SK-N-SH treated with all-trans-retinoic acid at 6 μM for 48 hours (cell line): ENCODE measurements at regions not wholly inside any gene's neighbourhood (a gene's known extent, or its start where the extent isn't known, plus 50 kb on each side); places are given as distances from the start of the nearest gene placed in this dataset.
"Not testable (repeated sequence)": the region's sequence is repeated elsewhere in the genome, so short reads cannot be mapped to it uniquely, and the experiment has no call there.

ENCODE experiments used
- ATAC-seq: fragments of 200-7000 bp; cut with Tn5 transposase; 3 replicates; pipeline ENCODE4 v1.9.1; 2020; ENCODE audit warnings: mild to moderate bottlenecking, moderate library complexity
- ARNTL ChIP-seq: fragments of 450-650 bp; formaldehyde crosslinking; IDR thresholded peaks from 2 replicates; pipeline ENCODE4 v1.5.0; 2020; ENCODE audit warnings: low read depth, mild to moderate bottlenecking, moderate library complexity, borderline replicate concordance
- BACH2 ChIP-seq: fragments of 250-450 bp; sonication (Bioruptor Pico); IDR thresholded peaks from 2 replicates; pipeline ENCODE4 v1.9.0; 2021; ENCODE audit warnings: mild to moderate bottlenecking, borderline replicate concordance
- CSDC2 ChIP-seq: fragments of 250-450 bp; sonication (Bioruptor Pico); IDR thresholded peaks from 2 replicates; pipeline ENCODE4 v1.5.0; 2020; ENCODE audit warnings: mild to moderate bottlenecking, moderate library complexity
- ESRRG ChIP-seq: fragments of 250-450 bp; sonication (Bioruptor Pico); IDR thresholded peaks from 2 replicates; pipeline ENCODE4 v1.6.1; 2021; ENCODE audit warnings: mild to moderate bottlenecking
- GLIS3 ChIP-seq: fragments of 250-450 bp; sonication (Bioruptor Pico); IDR thresholded peaks from 2 replicates; pipeline ENCODE4 v1.5.0; 2020; ENCODE audit warnings: mild to moderate bottlenecking, moderate library complexity
- ISL1 ChIP-seq: fragments of 250-450 bp; sonication (Bioruptor Pico); IDR thresholded peaks from 2 replicates; pipeline ENCODE4 v2.1.2; 2022; ENCODE audit warnings: mild to moderate bottlenecking, moderate library complexity
- PPARA ChIP-seq: fragments of 250-450 bp; sonication (Bioruptor Pico); IDR thresholded peaks from 2 replicates; pipeline ENCODE4 v1.5.0; 2020; ENCODE audit warnings: mild to moderate bottlenecking, borderline replicate concordance
- RARB ChIP-seq: fragments of 250-450 bp; sonication (Bioruptor Pico); IDR thresholded peaks from 2 replicates; pipeline ENCODE4 v1.8.0; 2021; ENCODE audit warnings: mild to moderate bottlenecking, moderate library complexity
- SNAI2 ChIP-seq: fragments of 250-450 bp; sonication (Bioruptor Pico); IDR thresholded peaks from 2 replicates; pipeline ENCODE4 v1.5.0; 2020; ENCODE audit warnings: mild to moderate bottlenecking, moderate library complexity
- TCF4 ChIP-seq: fragments of 250-450 bp; sonication (Bioruptor Pico); IDR thresholded peaks from 2 replicates; pipeline ENCODE4 v1.8.0; 2021; ENCODE audit warnings: mild to moderate bottlenecking, moderate library complexity, borderline replicate concordance
- TOX ChIP-seq: fragments of 250-450 bp; sonication (Bioruptor Pico); IDR thresholded peaks from 2 replicates; pipeline ENCODE4 v1.8.0; 2021; ENCODE audit warnings: mild to moderate bottlenecking, moderate library complexity, borderline replicate concordance
- ZC3H10 ChIP-seq: fragments of 250-450 bp; sonication (Bioruptor Pico); IDR thresholded peaks from 2 replicates; pipeline ENCODE4 v1.5.1; 2021; ENCODE audit warnings: mild to moderate bottlenecking, moderate library complexity
- ZFP3 ChIP-seq: fragments of 250-450 bp; sonication (Bioruptor Pico); IDR thresholded peaks from 2 replicates; pipeline ENCODE4 v1.5.0; 2020; ENCODE audit warnings: mild to moderate bottlenecking, moderate library complexity
- ZFP30 ChIP-seq: fragments of 450-650 bp; formaldehyde crosslinking; IDR thresholded peaks from 2 replicates; pipeline ENCODE4 v1.5.0; 2022; ENCODE audit warnings: mild to moderate bottlenecking, moderate library complexity
- ZNF565 ChIP-seq: fragments of 450-650 bp; formaldehyde crosslinking; conservative IDR thresholded peaks from 2 replicates; pipeline ENCODE4 v1.5.0; 2020; ENCODE audit warnings: low read depth, mild to moderate bottlenecking, moderate library complexity
- ZNF70 ChIP-seq: fragments of 450-650 bp; formaldehyde crosslinking; IDR thresholded peaks from 2 replicates; pipeline ENCODE4 v1.5.0; 2020; ENCODE audit warnings: mild to moderate bottlenecking, moderate library complexity
- ZNF8 ChIP-seq: fragments of 450-650 bp; formaldehyde crosslinking; IDR thresholded peaks from 2 replicates; pipeline ENCODE4 v1.5.0; 2020; ENCODE audit warnings: mild to moderate bottlenecking, moderate library complexity
- TF ChIP-seq, protein P1 (sequence below): fragments of 250-450 bp; sonication (Bioruptor Pico); IDR thresholded peaks from 2 replicates; pipeline ENCODE4 v1.8.0; 2021; ENCODE audit warnings: low read depth, mild to moderate bottlenecking, moderate library complexity, borderline replicate concordance
- TF ChIP-seq, protein P2 (sequence below): fragments of 250-450 bp; sonication (Bioruptor Pico); IDR thresholded peaks from 2 replicates; pipeline ENCODE4 v1.8.0; 2020; ENCODE audit warnings: mild to moderate bottlenecking, moderate library complexity, borderline replicate concordance
- TF ChIP-seq, protein P3 (sequence below): fragments of 250-450 bp; sonication (Bioruptor Pico); IDR thresholded peaks from 2 replicates; pipeline ENCODE4 v1.5.0; 2020; ENCODE audit warnings: mild to moderate bottlenecking, moderate library complexity
- TF ChIP-seq, protein P4 (sequence below): fragments of 250-450 bp; sonication (Bioruptor Pico); IDR thresholded peaks from 2 replicates; pipeline ENCODE4 v1.5.1; 2020; ENCODE audit warnings: low read depth, mild to moderate bottlenecking, moderate library complexity

DNA sequence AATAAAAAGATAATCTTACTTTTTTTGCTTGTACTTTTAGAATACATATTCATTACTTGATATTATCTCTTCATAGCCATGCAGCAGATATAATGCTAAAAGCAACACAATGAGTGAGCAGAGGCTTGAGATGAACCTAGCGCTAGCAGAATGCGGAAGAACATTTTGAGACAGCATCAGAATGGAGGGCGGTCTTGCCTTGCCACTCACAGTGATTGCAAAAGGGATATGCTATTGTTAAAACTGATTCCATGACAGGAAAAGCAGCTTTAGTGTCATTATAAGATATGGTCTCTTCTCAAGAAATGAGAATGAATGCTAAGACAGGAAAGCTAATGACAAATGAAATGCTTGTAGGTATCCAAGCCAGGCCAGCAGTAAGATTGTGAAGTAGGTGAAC lies 200.0 kb upstream of the GJE1 start:
- TF ChIP-seq ESRRG (CRISPR knock-in tag) (no peak), ZFP30 (CRISPR knock-in tag) (no peak), ZC3H10 (CRISPR knock-in tag) (no peak), TOX (CRISPR knock-in tag) (no peak), TCF4 (no peak), CSDC2 (CRISPR knock-in tag) (no peak), ZFP3 (CRISPR knock-in tag) (no peak), ZNF70 (CRISPR knock-in tag) (no peak), ZNF565 (CRISPR knock-in tag) (no peak), GLIS3 (CRISPR knock-in tag) (no peak), ISL1 (CRISPR knock-in tag) (no peak), ARNTL (CRISPR knock-in tag) (no peak), RARB (CRISPR knock-in tag) (no peak), ZNF8 (CRISPR knock-in tag) (no peak), SNAI2 (no peak), BACH2 (no peak)
- TF ChIP-seq, protein P1, sequence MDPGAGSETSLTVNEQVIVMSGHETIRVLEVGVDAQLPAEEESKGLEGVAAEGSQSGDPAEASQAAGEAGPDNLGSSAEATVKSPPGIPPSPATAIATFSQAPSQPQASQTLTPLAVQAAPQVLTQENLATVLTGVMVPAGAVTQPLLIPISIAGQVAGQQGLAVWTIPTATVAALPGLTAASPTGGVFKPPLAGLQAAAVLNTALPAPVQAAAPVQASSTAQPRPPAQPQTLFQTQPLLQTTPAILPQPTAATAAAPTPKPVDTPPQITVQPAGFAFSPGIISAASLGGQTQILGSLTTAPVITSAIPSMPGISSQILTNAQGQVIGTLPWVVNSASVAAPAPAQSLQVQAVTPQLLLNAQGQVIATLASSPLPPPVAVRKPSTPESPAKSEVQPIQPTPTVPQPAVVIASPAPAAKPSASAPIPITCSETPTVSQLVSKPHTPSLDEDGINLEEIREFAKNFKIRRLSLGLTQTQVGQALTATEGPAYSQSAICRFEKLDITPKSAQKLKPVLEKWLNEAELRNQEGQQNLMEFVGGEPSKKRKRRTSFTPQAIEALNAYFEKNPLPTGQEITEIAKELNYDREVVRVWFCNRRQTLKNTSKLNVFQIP (CRISPR knock-in tag) = no peak
- TF ChIP-seq, protein P2, sequence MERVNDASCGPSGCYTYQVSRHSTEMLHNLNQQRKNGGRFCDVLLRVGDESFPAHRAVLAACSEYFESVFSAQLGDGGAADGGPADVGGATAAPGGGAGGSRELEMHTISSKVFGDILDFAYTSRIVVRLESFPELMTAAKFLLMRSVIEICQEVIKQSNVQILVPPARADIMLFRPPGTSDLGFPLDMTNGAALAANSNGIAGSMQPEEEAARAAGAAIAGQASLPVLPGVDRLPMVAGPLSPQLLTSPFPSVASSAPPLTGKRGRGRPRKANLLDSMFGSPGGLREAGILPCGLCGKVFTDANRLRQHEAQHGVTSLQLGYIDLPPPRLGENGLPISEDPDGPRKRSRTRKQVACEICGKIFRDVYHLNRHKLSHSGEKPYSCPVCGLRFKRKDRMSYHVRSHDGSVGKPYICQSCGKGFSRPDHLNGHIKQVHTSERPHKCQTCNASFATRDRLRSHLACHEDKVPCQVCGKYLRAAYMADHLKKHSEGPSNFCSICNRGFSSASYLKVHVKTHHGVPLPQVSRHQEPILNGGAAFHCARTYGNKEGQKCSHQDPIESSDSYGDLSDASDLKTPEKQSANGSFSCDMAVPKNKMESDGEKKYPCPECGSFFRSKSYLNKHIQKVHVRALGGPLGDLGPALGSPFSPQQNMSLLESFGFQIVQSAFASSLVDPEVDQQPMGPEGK (CRISPR knock-in tag) = no peak
- TF ChIP-seq, protein P3, sequence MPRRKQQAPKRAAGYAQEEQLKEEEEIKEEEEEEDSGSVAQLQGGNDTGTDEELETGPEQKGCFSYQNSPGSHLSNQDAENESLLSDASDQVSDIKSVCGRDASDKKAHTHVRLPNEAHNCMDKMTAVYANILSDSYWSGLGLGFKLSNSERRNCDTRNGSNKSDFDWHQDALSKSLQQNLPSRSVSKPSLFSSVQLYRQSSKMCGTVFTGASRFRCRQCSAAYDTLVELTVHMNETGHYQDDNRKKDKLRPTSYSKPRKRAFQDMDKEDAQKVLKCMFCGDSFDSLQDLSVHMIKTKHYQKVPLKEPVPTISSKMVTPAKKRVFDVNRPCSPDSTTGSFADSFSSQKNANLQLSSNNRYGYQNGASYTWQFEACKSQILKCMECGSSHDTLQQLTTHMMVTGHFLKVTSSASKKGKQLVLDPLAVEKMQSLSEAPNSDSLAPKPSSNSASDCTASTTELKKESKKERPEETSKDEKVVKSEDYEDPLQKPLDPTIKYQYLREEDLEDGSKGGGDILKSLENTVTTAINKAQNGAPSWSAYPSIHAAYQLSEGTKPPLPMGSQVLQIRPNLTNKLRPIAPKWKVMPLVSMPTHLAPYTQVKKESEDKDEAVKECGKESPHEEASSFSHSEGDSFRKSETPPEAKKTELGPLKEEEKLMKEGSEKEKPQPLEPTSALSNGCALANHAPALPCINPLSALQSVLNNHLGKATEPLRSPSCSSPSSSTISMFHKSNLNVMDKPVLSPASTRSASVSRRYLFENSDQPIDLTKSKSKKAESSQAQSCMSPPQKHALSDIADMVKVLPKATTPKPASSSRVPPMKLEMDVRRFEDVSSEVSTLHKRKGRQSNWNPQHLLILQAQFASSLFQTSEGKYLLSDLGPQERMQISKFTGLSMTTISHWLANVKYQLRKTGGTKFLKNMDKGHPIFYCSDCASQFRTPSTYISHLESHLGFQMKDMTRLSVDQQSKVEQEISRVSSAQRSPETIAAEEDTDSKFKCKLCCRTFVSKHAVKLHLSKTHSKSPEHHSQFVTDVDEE (CRISPR knock-in tag) = no peak
- no peak for ATAC-seq

DNA sequence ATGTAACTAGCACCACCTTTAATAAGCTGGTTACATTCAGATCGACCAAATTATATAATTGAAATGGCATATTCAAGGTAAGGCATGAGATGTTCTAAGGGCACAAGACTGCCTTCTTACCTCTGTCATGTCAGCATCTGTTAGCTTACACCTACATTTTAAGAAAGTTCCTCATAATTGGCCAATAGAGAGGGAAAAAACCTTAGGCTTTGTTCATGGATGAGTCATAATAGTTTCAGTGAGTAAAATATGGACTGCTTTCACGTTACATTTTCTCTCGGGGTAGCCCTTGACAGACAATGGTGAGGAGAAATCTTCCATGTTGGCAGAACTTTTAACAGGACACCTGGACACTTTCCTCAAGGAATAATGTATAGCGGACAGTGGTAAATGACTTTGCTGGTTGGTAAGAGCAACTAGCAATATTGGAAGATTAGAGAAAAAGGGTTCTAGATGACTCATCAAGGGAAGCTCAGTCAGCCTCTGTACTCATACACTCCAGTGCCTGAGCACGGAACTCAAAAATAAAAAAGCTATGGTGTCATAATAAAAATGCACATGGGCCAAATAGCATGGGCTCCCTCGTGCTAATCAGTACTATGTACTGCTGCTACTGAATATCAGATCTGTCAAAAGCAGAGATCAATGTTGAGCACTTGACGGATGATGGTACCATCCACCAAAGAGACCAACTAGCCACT lies 206.4 kb upstream of the GJE1 start:
- ATAC-seq = not testable (repeated sequence)

DNA sequence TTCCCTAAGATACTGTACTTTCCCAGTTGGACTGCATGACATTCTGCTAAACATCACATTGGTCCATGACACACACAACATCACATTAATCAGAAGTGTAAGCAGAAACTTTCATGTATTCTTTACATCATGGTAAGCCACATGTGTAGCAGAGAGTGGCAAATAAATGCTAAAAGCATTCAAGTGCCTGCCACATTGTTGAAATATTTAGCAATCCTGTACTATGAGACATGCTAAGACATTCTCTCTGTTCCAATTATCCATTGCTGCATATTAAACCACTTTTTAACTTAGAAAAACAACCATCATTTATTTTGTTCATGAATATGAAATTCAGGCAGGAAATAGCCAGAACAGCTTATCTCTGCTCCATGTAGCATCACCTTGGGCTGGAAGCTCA lies 207.7 kb upstream of the GJE1 start:
- TF ChIP-seq ARNTL (CRISPR knock-in tag) (no peak), ZFP3 (CRISPR knock-in tag) (no peak), TCF4 (no peak), ESRRG (CRISPR knock-in tag) (no peak), PPARA (no peak), ISL1 (CRISPR knock-in tag) (no peak), ZFP30 (CRISPR knock-in tag) (no peak), ZNF565 (CRISPR knock-in tag) (no peak), RARB (CRISPR knock-in tag) (no peak), CSDC2 (CRISPR knock-in tag) (no peak), BACH2 (no peak), SNAI2 (no peak), ZNF70 (CRISPR knock-in tag) (no peak)
- TF ChIP-seq, protein P1 (CRISPR knock-in tag) = no peak
- TF ChIP-seq, protein P2 (CRISPR knock-in tag) = no peak
- TF ChIP-seq, protein P4, sequence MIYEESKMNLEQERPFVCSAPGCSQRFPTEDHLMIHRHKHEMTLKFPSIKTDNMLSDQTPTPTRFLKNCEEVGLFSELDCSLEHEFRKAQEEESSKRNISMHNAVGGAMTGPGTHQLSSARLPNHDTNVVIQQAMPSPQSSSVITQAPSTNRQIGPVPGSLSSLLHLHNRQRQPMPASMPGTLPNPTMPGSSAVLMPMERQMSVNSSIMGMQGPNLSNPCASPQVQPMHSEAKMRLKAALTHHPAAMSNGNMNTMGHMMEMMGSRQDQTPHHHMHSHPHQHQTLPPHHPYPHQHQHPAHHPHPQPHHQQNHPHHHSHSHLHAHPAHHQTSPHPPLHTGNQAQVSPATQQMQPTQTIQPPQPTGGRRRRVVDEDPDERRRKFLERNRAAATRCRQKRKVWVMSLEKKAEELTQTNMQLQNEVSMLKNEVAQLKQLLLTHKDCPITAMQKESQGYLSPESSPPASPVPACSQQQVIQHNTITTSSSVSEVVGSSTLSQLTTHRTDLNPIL = no peak
- TF ChIP-seq, protein P3 (CRISPR knock-in tag) = no peak
- ATAC-seq = peak; percentile 59
